ENCODE measurements at regions not wholly inside any gene's neighbourhood (a gene's known extent, or its start where the extent isn't known, plus 50 kb on each side); places are given as distances from the start of the nearest gene placed in this dataset.
"Not testable (repeated sequence)": the region's sequence is repeated elsewhere in the genome, so short reads cannot be mapped to it uniquely, and the experiment has no call there.

- not testable (repeated sequence) for H3K36me3 ChIP-seq (ENCODE audit: insufficient read depth); DNase-seq (ENCODE audit: extremely low spot score); H3K4me3 ChIP-seq (ENCODE audit: low read depth, low read length); H3K4me1 ChIP-seq (ENCODE audit: insufficient read depth); H3K27ac ChIP-seq (ENCODE audit: low read depth)
- WGBS = 64% methylated on average over 3 of the region's 3 CpGs
Measured at GRCh38 chr1:157254183-157254582, 116.0 kb upstream of the ETV3 start.

GRCh38 chr1:157252473-157252872 lies 114.3 kb upstream of the ETV3 start:
- 89% methylated on average over 2 of the region's 2 CpGs for WGBS
- H3K4me3 ChIP-seq (ENCODE audit: low read depth, low read length) = no peak overlapping the region
- H3K4me1 ChIP-seq (ENCODE audit: insufficient read depth) = no peaks in the 10 kb centered on the region
- no peaks in the 10 kb centered on the region for H3K36me3 ChIP-seq (ENCODE audit: insufficient read depth)
- no peak for DNase-seq (ENCODE audit: extremely low spot score)
- H3K27ac ChIP-seq (ENCODE audit: low read depth) = no peak overlapping the region

GRCh38 chr1:157249739-157250138 lies 111.5 kb upstream of the ETV3 start:
- no peaks in the 10 kb centered on the region for H3K36me3 ChIP-seq (ENCODE audit: insufficient read depth)
- DNase-seq (ENCODE audit: extremely low spot score) = no peak
- 97% methylated on average over 1 of the region's 1 CpG for WGBS

GRCh38 chr1:157249326-157249725 lies 111.1 kb upstream of the ETV3 start:
- no peak for DNase-seq (ENCODE audit: extremely low spot score)
- H3K36me3 ChIP-seq (ENCODE audit: insufficient read depth) = no peaks in the 10 kb centered on the region
- H3K4me3 ChIP-seq (ENCODE audit: low read depth, low read length) = no peak overlapping the region
- no peaks in the 10 kb centered on the region for H3K4me1 ChIP-seq (ENCODE audit: insufficient read depth)
- no peak overlapping the region for H3K27ac ChIP-seq (ENCODE audit: low read depth)
- WGBS = 38% methylated on average over 2 of the region's 2 CpGs

More at GRCh38 chr1:157249739-157250138, 111.5 kb upstream of the ETV3 start:
- Histone ChIP-seq H3K4me3 (ENCODE audit: low read depth, low read length) (no peak overlapping the region), H3K4me1 (ENCODE audit: insufficient read depth) (no peaks in the 10 kb centered on the region), H3K27ac (ENCODE audit: low read depth) (no peak overlapping the region)

- H3K4me1 ChIP-seq (ENCODE audit: insufficient read depth); H3K27ac ChIP-seq (ENCODE audit: low read depth); H3K4me3 ChIP-seq (ENCODE audit: low read depth, low read length); DNase-seq (ENCODE audit: extremely low spot score); H3K36me3 ChIP-seq (ENCODE audit: insufficient read depth): not testable (repeated sequence)
- 75% methylated on average over 2 of the region's 2 CpGs for WGBS
Measured at GRCh38 chr1:157247764-157248049, 109.5 kb upstream of the ETV3 start.

GRCh38 chr1:157247005-157247763 lies 109.0 kb upstream of the ETV3 start:
- WGBS = 81% methylated on average over 2 of the region's 2 CpGs
- no peak for DNase-seq (ENCODE audit: extremely low spot score)
- no peak overlapping the region for H3K4me3 ChIP-seq (ENCODE audit: low read depth, low read length)
- no peak overlapping the region for H3K27ac ChIP-seq (ENCODE audit: low read depth)
- H3K36me3 ChIP-seq (ENCODE audit: insufficient read depth) = no peaks in the 10 kb centered on the region
- H3K4me1 ChIP-seq (ENCODE audit: insufficient read depth) = no peaks in the 10 kb centered on the region

- no peak overlapping the region for H3K4me3 ChIP-seq (ENCODE audit: low read depth, low read length)
- no peaks in the 10 kb centered on the region for H3K36me3 ChIP-seq (ENCODE audit: insufficient read depth)
- H3K4me1 ChIP-seq (ENCODE audit: insufficient read depth) = no peaks in the 10 kb centered on the region
- WGBS = 89% methylated on average over 2 of the region's 2 CpGs
- no peak for DNase-seq (ENCODE audit: extremely low spot score)
- H3K27ac ChIP-seq (ENCODE audit: low read depth) = no peak overlapping the region
Measured at GRCh38 chr1:157245823-157246222, 107.6 kb upstream of the ETV3 start.

- no peak for DNase-seq (ENCODE audit: extremely low spot score)
- Histone ChIP-seq H3K36me3 (ENCODE audit: insufficient read depth) (no peaks in the 10 kb centered on the region), H3K4me1 (ENCODE audit: insufficient read depth) (no peaks in the 10 kb centered on the region), H3K27ac (ENCODE audit: low read depth) (no peak overlapping the region), H3K4me3 (ENCODE audit: low read depth, low read length) (no peak overlapping the region)
- WGBS = 90% methylated on average over 2 of the region's 2 CpGs
Measured at GRCh38 chr1:157241185-157241538, 103.0 kb upstream of the ETV3 start.

GRCh38 chr1:157240495-157241184 lies 102.4 kb upstream of the ETV3 start:
- whole genome bisulfite sequencing = 78% methylated on average over 7 of the region's 7 CpGs
- Histone ChIP-seq H3K27ac (ENCODE audit: low read depth) (no peak overlapping the region), H3K4me3 (ENCODE audit: low read depth, low read length) (no peak overlapping the region), H3K36me3 (ENCODE audit: insufficient read depth) (no peaks in the 10 kb centered on the region), H3K4me1 (ENCODE audit: insufficient read depth) (no peaks in the 10 kb centered on the region)
- no peak for DNase-seq (ENCODE audit: extremely low spot score)

- no peak for DNase-seq (ENCODE audit: extremely low spot score)
- Histone ChIP-seq H3K4me3 (ENCODE audit: low read depth, low read length) (no peak overlapping the region), H3K27ac (ENCODE audit: low read depth) (no peak overlapping the region), H3K36me3 (ENCODE audit: insufficient read depth) (no peaks in the 10 kb centered on the region), H3K4me1 (ENCODE audit: insufficient read depth) (no peaks in the 10 kb centered on the region)
Measured at GRCh38 chr1:157239936-157240335, 101.7 kb upstream of the ETV3 start.

- Histone ChIP-seq H3K4me3 (ENCODE audit: low read depth, low read length) (no peak overlapping the region), H3K36me3 (ENCODE audit: insufficient read depth) (no peaks in the 10 kb centered on the region), H3K27ac (ENCODE audit: low read depth) (no peak overlapping the region), H3K4me1 (ENCODE audit: insufficient read depth) (no peaks in the 10 kb centered on the region)
- WGBS = 53% methylated on average over 4 of the region's 4 CpGs
- no peak for DNase-seq (ENCODE audit: extremely low spot score)
Measured at GRCh38 chr1:157238585-157238984, 100.4 kb upstream of the ETV3 start.

GRCh38 chr1:157237981-157238380 lies 99.8 kb upstream of the ETV3 start:
- no peaks in the 10 kb centered on the region for H3K36me3 ChIP-seq (ENCODE audit: insufficient read depth)
- no peaks in the 10 kb centered on the region for H3K4me1 ChIP-seq (ENCODE audit: insufficient read depth)
- no peak overlapping the region for H3K27ac ChIP-seq (ENCODE audit: low read depth)
- no peak overlapping the region for H3K4me3 ChIP-seq (ENCODE audit: low read depth, low read length)
- 77% methylated on average over 3 of the region's 3 CpGs for WGBS
- no peak for DNase-seq (ENCODE audit: extremely low spot score)

GRCh38 chr1:157237522-157237921 lies 99.3 kb upstream of the ETV3 start:
- 85% methylated on average over 4 of the region's 4 CpGs for WGBS

GRCh38 chr1:157236072-157236471 lies 97.9 kb upstream of the ETV3 start:
- Histone ChIP-seq H3K4me3 (ENCODE audit: low read depth, low read length) (no peak overlapping the region), H3K36me3 (ENCODE audit: insufficient read depth) (no peaks in the 10 kb centered on the region), H3K4me1 (ENCODE audit: insufficient read depth) (no peaks in the 10 kb centered on the region), H3K27ac (ENCODE audit: low read depth) (no peak overlapping the region)
- 91% methylated on average over 4 of the region's 4 CpGs for WGBS
- no peak for DNase-seq (ENCODE audit: extremely low spot score)

More at GRCh38 chr1:157237522-157237921, 99.3 kb upstream of the ETV3 start:
- no peak overlapping the region for H3K27ac ChIP-seq (ENCODE audit: low read depth)
- DNase-seq (ENCODE audit: extremely low spot score) = no peak
- no peak overlapping the region for H3K4me3 ChIP-seq (ENCODE audit: low read depth, low read length)
- H3K4me1 ChIP-seq (ENCODE audit: insufficient read depth) = no peaks in the 10 kb centered on the region
- H3K36me3 ChIP-seq (ENCODE audit: insufficient read depth) = no peaks in the 10 kb centered on the region

Measured in urinary bladder (tissue), 3 donors.